Fibroblast of mammary gland (primary cell): ENCODE measurements at regions not wholly inside any gene's neighbourhood (a gene's known extent, or its start where the extent isn't known, plus 50 kb on each side); places are given as distances from the start of the nearest gene placed in this dataset.
"Not testable (repeated sequence)": the region's sequence is repeated elsewhere in the genome, so short reads cannot be mapped to it uniquely, and the experiment has no call there.

ENCODE experiments used
- DNase-seq: peaks from one replicate; pipeline ENCODE4 v3.0.0-alpha.2; 2010; ENCODE audit warnings: low read depth
- H3K4me3 ChIP-seq: 2 replicates; pipeline ENCODE4 v1.5.1; 2011; ENCODE audit warnings: low read depth, mild to moderate bottlenecking, low read length, moderate library complexity; ENCODE audit not compliant: control insufficient read depth
- CTCF ChIP-seq: conservative IDR thresholded peaks from 2 replicates; pipeline ENCODE4 v1.5.1; 2011; ENCODE audit warnings: low read depth, low read length, inconsistent platforms; ENCODE audit not compliant: control insufficient read depth, insufficient read depth

GRCh38 chrX:83749736-83750135, 111.2 kb upstream of the CYLC1 start:
- not testable (repeated sequence) for DNase-seq, H3K4me3 ChIP-seq

GRCh38 chrX:83750451-83750850, 110.5 kb upstream of the CYLC1 start:
- not testable (repeated sequence) for H3K4me3 ChIP-seq

GRCh38 chrX:83759872-83760271, 101.1 kb upstream of the CYLC1 start:
- peak; percentile 23 for DNase-seq
- TF ChIP-seq CTCF: peak; percentile 44
- H3K4me3 ChIP-seq: no peak overlapping the region

More at GRCh38 chrX:83750451-83750850, 110.5 kb upstream of the CYLC1 start:
- not testable (repeated sequence) for DNase-seq

GRCh38 chrX:83771664-83772063, 89.3 kb upstream of the CYLC1 start:
- TF ChIP-seq CTCF: no peak

More at GRCh38 chrX:83771664-83772063, 89.3 kb upstream of the CYLC1 start:
- DNase-seq: no peak
- no peak overlapping the region for H3K4me3 ChIP-seq
